Heart left ventricle (tissue), 16 donors: ENCODE measurements at regions not wholly inside any gene's neighbourhood (a gene's known extent, or its start where the extent isn't known, plus 50 kb on each side); places are given as distances from the start of the nearest gene placed in this dataset.
A peak's percentile ranks its signal among the peaks of the same experiment; 100 is the strongest.

ENCODE experiments used
- ATAC-seq, 4 donors: fragments of 200-7000 bp; cut with Tn5 transposase; one replicate each; pipeline ENCODE4 v1.9.1; 2020 to 2022; ENCODE audit warnings: moderate library complexity in 4 of 4, mild to moderate bottlenecking in 3 of 4, moderate number of reproducible peaks in 1 of 4
- DNase-seq, 5 donors: peaks; one replicate each; pipeline ENCODE4 v3.0.0-alpha.2; 2020
- H3K27ac ChIP-seq, 12 donors: fragments of 200-600 bp; sonication (generic) in 4 of 12; one replicate each; pipeline versions ENCODE4 v1.5.0 to v1.8.0; 2016 to 2022; ENCODE audit warnings: mild to moderate bottlenecking in 2 of 12
- H3K27me3 ChIP-seq, 9 donors: fragments of 200-600 bp; sonication (generic) in 2 of 9; one replicate each; pipeline versions ENCODE4 v1.5.1 to v1.8.0; 2016 to 2022; ENCODE audit warnings: mild to moderate bottlenecking in 3 of 9
- H3K36me3 ChIP-seq, 9 donors: fragments of 200-600 bp; sonication (generic) in 2 of 9; one replicate each; pipeline versions ENCODE4 v1.5.0 to v1.8.0; 2018 to 2022; ENCODE audit warnings: mild to moderate bottlenecking in 2 of 9
- H3K4me1 ChIP-seq, 12 donors: fragments of 200-600 bp; sonication (generic) in 4 of 12; one replicate each; pipeline versions ENCODE4 v1.5.0 to v1.8.0; 2016 to 2022; ENCODE audit warnings: mild to moderate bottlenecking in 3 of 12
- H3K4me3 ChIP-seq, 12 donors: fragments of 200-600 bp; sonication (generic) in 4 of 12; one replicate each; pipeline versions ENCODE4 v1.5.0 to v1.8.0; 2017 to 2022; ENCODE audit warnings: mild to moderate bottlenecking in 9 of 12, moderate library complexity in 4 of 12
- H3K9me3 ChIP-seq, 12 donors: fragments of 200-600 bp; sonication (generic) in 4 of 12; one replicate each; pipeline versions ENCODE4 v1.5.0 to v1.8.0; 2016 to 2022; ENCODE audit warnings: mild to moderate bottlenecking in 1 of 12
- CTCF ChIP-seq, 12 donors: fragments of 200-600 bp; sonication (generic) in 4 of 12; IDR thresholded peaks; one replicate each; pipeline versions ENCODE4 v1.5.0 to v1.8.0; 2018 to 2022; ENCODE audit warnings: antibody characterized with exemption in 12 of 12, mild to moderate bottlenecking in 5 of 12
- POLR2A ChIP-seq, 2 donors: fragments of 450-650 bp; IDR thresholded peaks; one replicate each; pipeline ENCODE4 v1.6.1; 2017; ENCODE audit warnings: antibody characterized with exemption in 2 of 2, mild to moderate bottlenecking in 2 of 2, moderate library complexity in 2 of 2
- WGBS, 4 donors: extraction: QIAGEN DNeasy Blood & Tissue Kit in 2 of 4; methylation state at CpG; one replicate each; pipeline versions ENCODE4 v1.1.5 to v1.1.7; 2013 to 2018; 5-methylcytosine and 5-hydroxymethylcytosine counted together
- intact Hi-C, 10 donors: fragments of 100-400 bp; cut with DNase I; formaldehyde crosslinking; loops; one replicate each; pipeline versions ENCODE4 v1.11.1 to v1.14.2; 2022
- donor health status: ischemic (EF 13 %, LVEDD 7.1; RV severe dilation, severe dysfunction).
- donor health status: healthy with polysubstance abuse.
- donor health status: DM: no; HTN: yes; CAD: no.
- donor health status: DM: no; HTN: no; CAD: no.
- donor health status: ischemic (EF 25% LVEDD 6.9; RV normal size, moderate dysfunction).
- donor health status: ischemic (EF 25% LVEDD 5.7; RV mildly dilated, moderate dysfunction).
- donor health status: healthy.
- donor health status: DM: yes; HTN: yes; CAD: no.
- donor health status: ischemic (EF 35%, LVEDD 5.7; RV mildly dilated, moderate dysfunction).
- donor health status: nonischemic (EF 11% LVEDD 7.7; RV severe dilation, severe dysfunction).
- donor health status: DM: yes; HTN: yes; CAD: no.
- donor health status: PGD.
- donor health status: ischemic (EF 29% LVEDD 5.4; RV normal size, mild dysfunction).
- donor health status: nonischemic (EF 23%, LVEDD 6.1; RV moderate dilation, normal function).

GRCh38 chr2:160905862-160906261 lies 254.4 kb upstream of the TANK start:
- no peaks in the 10 kb centered on the region for H3K36me3 ChIP-seq
- H3K27me3 ChIP-seq, result no peaks in the 10 kb centered on the region
- TF ChIP-seq POLR2A (IDR thresholded peaks at IDR 0.05) (no peak), CTCF (IDR thresholded peaks at IDR 0.05) (no peak)
- ATAC-seq (peak in 2 of 4 donors; percentile 36 to 72), DNase-seq (peak in 1 of 5 donors; percentile 34)
- intact Hi-C loops, result no loop called here
- peak overlapping the region in 2 of 12 donors; percentile 5 to 16 for H3K27ac ChIP-seq
- 49 to 66% (median 53%) methylated on average over 2 of the region's 2 CpGs for WGBS, 4 donors
- no peak overlapping the region for H3K4me3 ChIP-seq
- peaks cover 0 to 31% (median 10%) of the 10 kb centered on the region in 12 donors for H3K4me1 ChIP-seq
- H3K9me3 ChIP-seq, result no peaks in the 10 kb centered on the region

GRCh38 chr2:160906878-160907277 lies 253.3 kb upstream of the TANK start:
- no peaks in the 10 kb centered on the region for H3K27me3 ChIP-seq
- peaks cover 0 to 41% (median 17%) of the 10 kb centered on the region in 12 donors for H3K4me1 ChIP-seq
- no peaks in the 10 kb centered on the region for H3K36me3 ChIP-seq
- 55 to 85% (median 66%) methylated on average over 1 of the region's 1 CpG for WGBS, 4 donors
- no peak overlapping the region for H3K27ac ChIP-seq
- DNase-seq (no peak), ATAC-seq (no peak)
- no peaks in the 10 kb centered on the region for H3K9me3 ChIP-seq
- TF ChIP-seq CTCF (IDR thresholded peaks at IDR 0.05) (no peak), POLR2A (IDR thresholded peaks at IDR 0.05) (no peak)
- H3K4me3 ChIP-seq, result no peak overlapping the region
- intact Hi-C loops, result no loop called here

GRCh38 chr2:160907738-160908137 lies 252.5 kb upstream of the TANK start:
- no peak for DNase-seq
- Histone ChIP-seq H3K36me3 (no peaks in the 10 kb centered on the region), H3K27me3 (no peaks in the 10 kb centered on the region), H3K4me1 (peaks cover 0 to 43% (median 17%) of the 10 kb centered on the region in 12 donors), H3K9me3 (no peaks in the 10 kb centered on the region), H3K4me3 (no peak overlapping the region), H3K27ac (no peak overlapping the region)
- WGBS, 4 donors, result 74 to 89% (median 82%) methylated on average over 1 of the region's 1 CpG
- ATAC-seq, result no peak
- intact Hi-C loops, result no loop called here
- TF ChIP-seq POLR2A (IDR thresholded peaks at IDR 0.05), result no peak
- no peak for TF ChIP-seq CTCF (IDR thresholded peaks at IDR 0.05)

GRCh38 chr2:160908157-160908556 lies 252.1 kb upstream of the TANK start:
- ATAC-seq, result no peak
- H3K4me3 ChIP-seq, result no peak overlapping the region
- H3K27me3 ChIP-seq, result no peaks in the 10 kb centered on the region
- no peak overlapping the region for H3K27ac ChIP-seq
- peaks cover 0 to 43% (median 17%) of the 10 kb centered on the region in 12 donors for H3K4me1 ChIP-seq
- DNase-seq, result no peak
- intact Hi-C loops, result no loop called here
- TF ChIP-seq POLR2A (IDR thresholded peaks at IDR 0.05) (no peak), CTCF (IDR thresholded peaks at IDR 0.05) (no peak)
- 32 to 41% (median 38%) methylated on average over 1 of the region's 1 CpG for WGBS, 4 donors
- H3K36me3 ChIP-seq, result no peaks in the 10 kb centered on the region
- H3K9me3 ChIP-seq, result no peaks in the 10 kb centered on the region
